Kidney epithelial cell (primary cell): ENCODE measurements at regions not wholly inside any gene's neighbourhood (a gene's known extent, or its start where the extent isn't known, plus 50 kb on each side); places are given as distances from the start of the nearest gene placed in this dataset.

Experiments used
- DNase-seq: peaks from one replicate; pipeline ENCODE4 v3.0.0-alpha.2; 2010; ENCODE audit warnings: low read depth
- H3K27me3 ChIP-seq: 2 replicates; pipeline ENCODE4 v1.6.0; 2011; ENCODE audit warnings: low read length; ENCODE audit not compliant: control insufficient read depth, insufficient read depth
- H3K36me3 ChIP-seq: 2 replicates; pipeline ENCODE4 v1.5.1; 2011; ENCODE audit warnings: low read length; ENCODE audit not compliant: control insufficient read depth, insufficient read depth
- H3K4me3 ChIP-seq: 2 replicates; pipeline ENCODE4 v1.5.1; 2011; ENCODE audit warnings: low read depth, mild to moderate bottlenecking, control low read depth, low read length
- TF ChIP-seq, protein P1 (sequence below): IDR thresholded peaks from 2 replicates; pipeline ENCODE4 v1.5.1; 2011; ENCODE audit warnings: mild to moderate bottlenecking, moderate library complexity, low read length, control low read depth, inconsistent platforms; ENCODE audit not compliant: insufficient read depth, poor library complexity, severe bottlenecking

DNA sequence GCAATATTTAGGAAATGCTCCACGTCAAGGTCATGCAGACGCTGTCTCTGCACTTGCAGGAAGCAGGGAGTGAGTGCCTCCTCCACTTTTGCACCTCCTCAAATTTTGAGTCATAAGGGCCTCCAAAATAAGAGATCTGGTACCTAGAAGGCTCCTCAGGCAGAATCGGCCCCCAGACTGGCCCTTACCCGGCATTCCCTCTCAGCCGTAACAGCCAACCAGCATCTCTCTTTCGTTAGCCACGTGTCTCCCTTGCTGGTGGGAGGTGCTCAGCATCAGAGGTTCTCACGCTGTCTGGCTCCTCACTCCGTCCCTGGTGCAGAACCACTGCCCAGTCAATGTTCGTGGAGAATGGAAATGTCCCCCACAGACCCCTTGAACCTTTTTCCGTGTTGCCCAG is 75.3 kb downstream of the ANKRD60 start:
- TF ChIP-seq, protein P1, sequence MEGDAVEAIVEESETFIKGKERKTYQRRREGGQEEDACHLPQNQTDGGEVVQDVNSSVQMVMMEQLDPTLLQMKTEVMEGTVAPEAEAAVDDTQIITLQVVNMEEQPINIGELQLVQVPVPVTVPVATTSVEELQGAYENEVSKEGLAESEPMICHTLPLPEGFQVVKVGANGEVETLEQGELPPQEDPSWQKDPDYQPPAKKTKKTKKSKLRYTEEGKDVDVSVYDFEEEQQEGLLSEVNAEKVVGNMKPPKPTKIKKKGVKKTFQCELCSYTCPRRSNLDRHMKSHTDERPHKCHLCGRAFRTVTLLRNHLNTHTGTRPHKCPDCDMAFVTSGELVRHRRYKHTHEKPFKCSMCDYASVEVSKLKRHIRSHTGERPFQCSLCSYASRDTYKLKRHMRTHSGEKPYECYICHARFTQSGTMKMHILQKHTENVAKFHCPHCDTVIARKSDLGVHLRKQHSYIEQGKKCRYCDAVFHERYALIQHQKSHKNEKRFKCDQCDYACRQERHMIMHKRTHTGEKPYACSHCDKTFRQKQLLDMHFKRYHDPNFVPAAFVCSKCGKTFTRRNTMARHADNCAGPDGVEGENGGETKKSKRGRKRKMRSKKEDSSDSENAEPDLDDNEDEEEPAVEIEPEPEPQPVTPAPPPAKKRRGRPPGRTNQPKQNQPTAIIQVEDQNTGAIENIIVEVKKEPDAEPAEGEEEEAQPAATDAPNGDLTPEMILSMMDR = no peak
- Histone ChIP-seq H3K4me3 (no peak overlapping the region), H3K27me3 (peaks cover 25% of the 10 kb centered on the region), H3K36me3 (no peaks in the 10 kb centered on the region)
- no peak for DNase-seq

DNA sequence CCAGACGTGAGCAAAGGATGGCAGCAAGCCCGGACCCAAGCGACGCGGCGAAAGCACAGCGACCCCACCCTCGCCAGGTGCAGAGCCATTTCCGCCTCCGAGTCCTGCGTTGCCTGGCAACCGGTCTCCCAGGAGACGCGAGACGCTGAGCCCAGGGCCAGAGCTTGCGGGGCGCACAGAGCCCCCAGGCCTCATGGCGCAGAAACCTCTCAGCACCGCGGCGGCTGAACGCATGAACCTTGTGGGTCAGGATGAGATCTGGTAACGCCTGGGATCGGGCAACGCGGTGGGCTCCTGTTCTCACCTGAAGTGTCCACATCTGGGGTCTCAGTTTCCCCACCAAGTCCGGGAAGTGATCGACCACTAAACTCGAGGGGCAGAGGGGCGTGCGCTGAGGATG is 77.7 kb downstream of the ANKRD60 start:
- peaks cover 25% of the 10 kb centered on the region for H3K27me3 ChIP-seq

DNA sequence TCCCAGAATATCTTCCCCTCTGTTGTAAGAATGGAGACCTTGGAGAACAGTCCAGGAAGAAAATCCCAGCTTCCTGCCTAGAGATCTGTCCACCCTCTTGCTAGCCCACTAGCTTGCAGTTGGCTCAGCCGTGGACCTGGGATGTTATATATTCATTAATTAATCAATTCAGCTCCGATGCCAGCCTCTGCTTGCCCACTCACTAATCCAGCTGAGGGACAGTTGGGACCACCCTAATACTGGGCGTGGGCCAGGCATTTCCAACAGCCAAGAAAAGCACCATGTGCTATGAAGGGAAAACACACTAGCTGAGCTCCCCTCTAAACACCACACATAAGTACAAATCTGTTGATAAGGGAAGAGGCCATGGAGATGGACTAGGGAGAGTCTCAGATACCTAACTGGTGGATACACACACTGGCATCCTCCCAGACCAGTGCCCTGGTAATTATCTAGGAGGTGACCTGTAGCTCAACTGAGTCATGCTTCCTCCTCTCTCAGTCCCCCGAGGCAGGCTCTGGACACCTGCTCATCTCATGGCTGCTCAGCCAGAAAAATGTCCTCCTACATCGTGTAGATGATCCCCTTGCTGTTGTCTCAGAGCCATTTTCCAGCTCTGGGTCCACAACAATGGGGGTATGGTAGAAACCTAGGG is 78.9 kb downstream of the ANKRD60 start:
- Histone ChIP-seq H3K36me3 (no peaks in the 10 kb centered on the region), H3K27me3 (peaks cover 23% of the 10 kb centered on the region), H3K4me3 (no peak overlapping the region)
- DNase-seq = no peak
- TF ChIP-seq, protein P1 = no peak

More for the DNA sequence above, 77.7 kb downstream of the ANKRD60 start:
- DNase-seq = no peak
- no peak overlapping the region for H3K4me3 ChIP-seq
- TF ChIP-seq, protein P1 = no peak
- no peaks in the 10 kb centered on the region for H3K36me3 ChIP-seq

DNA sequence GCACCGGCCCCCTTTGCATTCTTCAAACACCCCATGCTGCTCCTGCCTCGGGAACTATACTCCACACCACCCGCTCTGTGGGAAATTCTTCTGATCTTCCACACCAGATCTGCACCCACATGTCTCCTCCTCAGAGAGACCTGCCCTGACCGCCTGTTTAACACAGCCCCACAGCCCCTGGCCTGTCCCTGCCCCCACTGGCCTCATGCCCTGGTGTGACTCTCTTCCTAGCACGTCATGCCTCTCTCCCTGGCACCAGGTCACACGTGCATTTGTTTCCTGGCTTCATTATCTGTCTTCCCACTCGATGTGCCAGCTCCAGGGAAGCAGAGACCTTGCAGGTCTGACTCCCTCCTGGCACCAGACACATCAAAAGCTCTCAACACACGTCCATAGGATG is 79.6 kb downstream of the ANKRD60 start:
- TF ChIP-seq, protein P1 = no peak
- Histone ChIP-seq H3K36me3 (no peaks in the 10 kb centered on the region), H3K4me3 (no peak overlapping the region), H3K27me3 (peaks cover 21% of the 10 kb centered on the region)
- no peak for DNase-seq

DNA sequence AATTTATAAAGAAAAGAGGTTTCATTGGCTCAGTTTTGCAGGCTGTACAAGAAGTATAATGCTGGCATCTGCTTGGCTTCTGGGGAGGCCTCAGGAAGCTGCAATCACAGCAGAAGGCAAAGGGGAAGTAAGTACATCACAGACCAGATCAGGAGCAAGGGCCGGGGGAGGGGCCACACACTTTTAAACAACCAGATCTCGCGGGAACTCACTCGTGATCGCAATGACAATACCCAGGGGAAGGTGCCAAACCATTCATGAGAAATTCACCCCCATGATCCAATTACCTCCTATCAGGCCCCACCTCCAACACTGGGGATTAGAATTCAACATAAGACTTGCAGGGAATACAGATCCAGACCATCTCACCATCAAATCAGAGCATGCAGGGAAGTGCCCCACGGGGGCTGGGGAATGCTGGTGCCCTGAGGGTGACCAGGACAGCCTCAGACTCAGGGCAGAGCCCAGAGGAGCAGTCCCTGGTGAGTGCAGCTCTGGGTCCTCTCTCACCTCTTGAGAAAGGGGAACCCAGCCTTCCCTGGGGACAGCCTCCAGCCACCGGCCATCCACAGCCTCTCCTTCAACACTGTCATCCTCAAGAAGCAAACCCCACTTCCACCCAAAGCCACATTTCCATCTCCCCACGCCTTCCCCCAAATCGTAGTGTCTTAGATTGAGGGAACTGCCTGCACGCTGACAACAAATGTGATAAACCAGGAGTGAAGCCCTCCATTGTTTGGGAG is 80.7 kb downstream of the ANKRD60 start:
- Histone ChIP-seq H3K36me3 (no peaks in the 10 kb centered on the region), H3K4me3 (no peak overlapping the region), H3K27me3 (peaks cover 19% of the 10 kb centered on the region)
- TF ChIP-seq, protein P1 = no peak
- no peak for DNase-seq
